ENCODE measurements at regions not wholly inside any gene's neighbourhood (a gene's known extent, or its start where the extent isn't known, plus 50 kb on each side); places are given as distances from the start of the nearest gene placed in this dataset.

DNA sequence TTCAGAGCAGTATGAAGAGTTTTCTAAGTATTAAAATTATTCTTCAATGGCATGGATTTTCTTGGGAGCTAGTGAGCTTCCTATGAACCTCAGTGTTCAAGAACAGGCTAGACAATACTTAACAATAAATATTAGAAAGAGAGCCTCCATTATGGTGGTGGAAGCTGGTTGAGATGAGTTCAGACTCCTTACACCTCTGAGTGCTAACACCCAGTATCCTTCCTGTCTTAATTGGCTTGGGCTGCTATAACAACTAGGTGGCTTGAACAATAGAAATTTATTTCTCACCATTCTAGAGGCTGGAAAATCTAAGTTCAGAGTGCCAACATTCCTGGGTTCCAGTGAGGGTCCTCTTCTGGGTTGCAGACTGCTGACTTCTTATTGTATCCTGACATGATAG is 369.4 kb upstream of the HNRNPA3 start:
- TF ChIP-seq, protein P1, sequence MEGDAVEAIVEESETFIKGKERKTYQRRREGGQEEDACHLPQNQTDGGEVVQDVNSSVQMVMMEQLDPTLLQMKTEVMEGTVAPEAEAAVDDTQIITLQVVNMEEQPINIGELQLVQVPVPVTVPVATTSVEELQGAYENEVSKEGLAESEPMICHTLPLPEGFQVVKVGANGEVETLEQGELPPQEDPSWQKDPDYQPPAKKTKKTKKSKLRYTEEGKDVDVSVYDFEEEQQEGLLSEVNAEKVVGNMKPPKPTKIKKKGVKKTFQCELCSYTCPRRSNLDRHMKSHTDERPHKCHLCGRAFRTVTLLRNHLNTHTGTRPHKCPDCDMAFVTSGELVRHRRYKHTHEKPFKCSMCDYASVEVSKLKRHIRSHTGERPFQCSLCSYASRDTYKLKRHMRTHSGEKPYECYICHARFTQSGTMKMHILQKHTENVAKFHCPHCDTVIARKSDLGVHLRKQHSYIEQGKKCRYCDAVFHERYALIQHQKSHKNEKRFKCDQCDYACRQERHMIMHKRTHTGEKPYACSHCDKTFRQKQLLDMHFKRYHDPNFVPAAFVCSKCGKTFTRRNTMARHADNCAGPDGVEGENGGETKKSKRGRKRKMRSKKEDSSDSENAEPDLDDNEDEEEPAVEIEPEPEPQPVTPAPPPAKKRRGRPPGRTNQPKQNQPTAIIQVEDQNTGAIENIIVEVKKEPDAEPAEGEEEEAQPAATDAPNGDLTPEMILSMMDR (IDR thresholded peaks at IDR 0.05; ENCODE audit: low read depth, low read length, missing input control): no peak
- TF ChIP-seq, protein P2, sequence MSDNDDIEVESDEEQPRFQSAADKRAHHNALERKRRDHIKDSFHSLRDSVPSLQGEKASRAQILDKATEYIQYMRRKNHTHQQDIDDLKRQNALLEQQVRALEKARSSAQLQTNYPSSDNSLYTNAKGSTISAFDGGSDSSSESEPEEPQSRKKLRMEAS (IDR thresholded peaks at IDR 0.05): no peak
- TF ChIP-seq HNF4A (conservative IDR thresholded peaks at IDR 0.05) (no peak), RAD21 (IDR thresholded peaks at IDR 0.05) (no peak), TAF1 (conservative IDR thresholded peaks at IDR 0.05) (no peak), HNF4G (IDR thresholded peaks at IDR 0.05) (no peak), YY1 (IDR thresholded peaks at IDR 0.05) (no peak)
- TF ChIP-seq, protein P3, sequence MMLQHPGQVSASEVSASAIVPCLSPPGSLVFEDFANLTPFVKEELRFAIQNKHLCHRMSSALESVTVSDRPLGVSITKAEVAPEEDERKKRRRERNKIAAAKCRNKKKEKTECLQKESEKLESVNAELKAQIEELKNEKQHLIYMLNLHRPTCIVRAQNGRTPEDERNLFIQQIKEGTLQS (IDR thresholded peaks at IDR 0.05): no peak
- TF ChIP-seq, protein P4, sequence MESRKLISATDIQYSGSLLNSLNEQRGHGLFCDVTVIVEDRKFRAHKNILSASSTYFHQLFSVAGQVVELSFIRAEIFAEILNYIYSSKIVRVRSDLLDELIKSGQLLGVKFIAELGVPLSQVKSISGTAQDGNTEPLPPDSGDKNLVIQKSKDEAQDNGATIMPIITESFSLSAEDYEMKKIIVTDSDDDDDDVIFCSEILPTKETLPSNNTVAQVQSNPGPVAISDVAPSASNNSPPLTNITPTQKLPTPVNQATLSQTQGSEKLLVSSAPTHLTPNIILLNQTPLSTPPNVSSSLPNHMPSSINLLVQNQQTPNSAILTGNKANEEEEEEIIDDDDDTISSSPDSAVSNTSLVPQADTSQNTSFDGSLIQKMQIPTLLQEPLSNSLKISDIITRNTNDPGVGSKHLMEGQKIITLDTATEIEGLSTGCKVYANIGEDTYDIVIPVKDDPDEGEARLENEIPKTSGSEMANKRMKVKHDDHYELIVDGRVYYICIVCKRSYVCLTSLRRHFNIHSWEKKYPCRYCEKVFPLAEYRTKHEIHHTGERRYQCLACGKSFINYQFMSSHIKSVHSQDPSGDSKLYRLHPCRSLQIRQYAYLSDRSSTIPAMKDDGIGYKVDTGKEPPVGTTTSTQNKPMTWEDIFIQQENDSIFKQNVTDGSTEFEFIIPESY (IDR thresholded peaks at IDR 0.05): no peak
- TF ChIP-seq, protein P5, sequence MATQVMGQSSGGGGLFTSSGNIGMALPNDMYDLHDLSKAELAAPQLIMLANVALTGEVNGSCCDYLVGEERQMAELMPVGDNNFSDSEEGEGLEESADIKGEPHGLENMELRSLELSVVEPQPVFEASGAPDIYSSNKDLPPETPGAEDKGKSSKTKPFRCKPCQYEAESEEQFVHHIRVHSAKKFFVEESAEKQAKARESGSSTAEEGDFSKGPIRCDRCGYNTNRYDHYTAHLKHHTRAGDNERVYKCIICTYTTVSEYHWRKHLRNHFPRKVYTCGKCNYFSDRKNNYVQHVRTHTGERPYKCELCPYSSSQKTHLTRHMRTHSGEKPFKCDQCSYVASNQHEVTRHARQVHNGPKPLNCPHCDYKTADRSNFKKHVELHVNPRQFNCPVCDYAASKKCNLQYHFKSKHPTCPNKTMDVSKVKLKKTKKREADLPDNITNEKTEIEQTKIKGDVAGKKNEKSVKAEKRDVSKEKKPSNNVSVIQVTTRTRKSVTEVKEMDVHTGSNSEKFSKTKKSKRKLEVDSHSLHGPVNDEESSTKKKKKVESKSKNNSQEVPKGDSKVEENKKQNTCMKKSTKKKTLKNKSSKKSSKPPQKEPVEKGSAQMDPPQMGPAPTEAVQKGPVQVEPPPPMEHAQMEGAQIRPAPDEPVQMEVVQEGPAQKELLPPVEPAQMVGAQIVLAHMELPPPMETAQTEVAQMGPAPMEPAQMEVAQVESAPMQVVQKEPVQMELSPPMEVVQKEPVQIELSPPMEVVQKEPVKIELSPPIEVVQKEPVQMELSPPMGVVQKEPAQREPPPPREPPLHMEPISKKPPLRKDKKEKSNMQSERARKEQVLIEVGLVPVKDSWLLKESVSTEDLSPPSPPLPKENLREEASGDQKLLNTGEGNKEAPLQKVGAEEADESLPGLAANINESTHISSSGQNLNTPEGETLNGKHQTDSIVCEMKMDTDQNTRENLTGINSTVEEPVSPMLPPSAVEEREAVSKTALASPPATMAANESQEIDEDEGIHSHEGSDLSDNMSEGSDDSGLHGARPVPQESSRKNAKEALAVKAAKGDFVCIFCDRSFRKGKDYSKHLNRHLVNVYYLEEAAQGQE (IDR thresholded peaks at IDR 0.05): no peak
